ENCODE measurements at regions not wholly inside any gene's neighbourhood (a gene's known extent, or its start where the extent isn't known, plus 50 kb on each side); places are given as distances from the start of the nearest gene placed in this dataset.
"Not testable (repeated sequence)": the region's sequence is repeated elsewhere in the genome, so short reads cannot be mapped to it uniquely, and the experiment has no call there.

DNA sequence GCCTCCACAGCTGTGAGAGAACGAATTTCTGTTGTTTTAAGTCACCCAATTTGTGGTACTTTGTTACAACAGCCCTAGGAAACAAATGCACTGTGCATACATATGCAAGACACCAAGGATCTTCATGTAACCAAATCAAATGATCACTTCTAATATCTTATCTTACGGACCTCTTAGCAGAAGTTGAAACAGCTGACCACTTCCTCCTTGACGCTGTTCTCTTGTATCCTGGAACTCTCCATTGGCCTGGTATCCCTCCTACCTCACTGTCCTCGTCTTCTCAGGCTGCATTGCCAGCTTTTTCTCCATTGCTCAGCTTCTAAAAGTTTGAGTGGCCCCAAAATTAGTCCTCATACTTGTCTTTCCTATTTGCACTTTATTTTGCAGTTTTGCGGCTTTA lies 200.4 kb downstream of the DLEU7 start:
- DNase-seq (ENCODE audit: low read depth) = no peak

DNA sequence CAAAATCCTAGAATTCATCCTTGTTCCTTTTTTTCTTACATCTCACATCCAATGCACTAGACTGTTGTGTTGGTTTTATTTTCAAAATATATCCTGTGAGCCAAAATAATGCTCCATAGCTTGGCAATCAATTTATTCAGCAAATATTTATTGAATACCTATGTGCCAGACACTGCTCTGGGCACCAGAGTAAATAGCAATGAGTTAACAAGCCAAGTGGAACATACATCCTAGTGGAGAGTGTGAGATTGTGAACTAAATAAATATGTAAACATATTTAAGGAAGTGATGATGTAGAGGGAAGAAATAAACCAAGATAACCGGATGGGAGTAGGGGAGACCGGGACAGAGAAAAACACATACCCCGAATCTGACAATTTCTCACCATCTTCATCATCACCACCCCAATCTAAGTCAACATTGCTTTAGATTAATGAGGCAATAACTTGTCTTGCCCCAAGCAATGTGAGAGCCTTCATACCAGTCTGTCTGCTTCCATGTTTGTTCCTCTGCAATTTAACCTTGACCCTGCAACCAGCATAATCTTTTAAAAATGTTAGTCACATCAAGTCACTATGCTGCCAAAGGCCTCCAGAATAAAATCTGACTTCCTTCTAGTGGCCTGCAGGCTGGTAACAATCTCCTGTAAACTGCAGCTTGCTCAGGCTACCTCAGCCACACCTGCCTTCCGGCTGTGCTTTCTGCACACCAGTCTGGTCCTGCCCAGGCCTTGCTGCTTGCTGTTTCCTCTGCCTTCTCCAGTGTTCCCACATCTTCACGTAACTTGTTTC lies 199.2 kb downstream of the DLEU7 start:
- no peak for DNase-seq (ENCODE audit: low read depth)

DNA sequence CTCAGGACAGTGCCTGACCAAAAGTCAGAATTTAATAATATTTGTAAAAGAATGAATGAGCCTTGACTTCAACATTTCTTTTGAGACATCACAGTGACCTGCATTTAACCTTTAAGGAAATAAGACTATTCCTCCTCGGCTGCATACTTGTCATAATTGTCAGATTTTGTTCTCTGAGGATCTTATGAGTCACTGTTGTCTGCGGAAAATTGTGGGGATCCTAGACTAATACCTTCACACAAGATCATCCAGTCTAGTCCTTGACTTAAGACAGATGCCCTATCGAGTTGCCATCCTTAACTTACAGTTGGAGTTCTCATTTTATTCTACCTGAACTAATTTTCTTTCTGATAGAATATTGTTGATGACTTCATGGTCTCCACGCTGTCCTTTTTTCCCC lies 198.4 kb downstream of the DLEU7 start:
- no peak for DNase-seq (ENCODE audit: low read depth)

DNA sequence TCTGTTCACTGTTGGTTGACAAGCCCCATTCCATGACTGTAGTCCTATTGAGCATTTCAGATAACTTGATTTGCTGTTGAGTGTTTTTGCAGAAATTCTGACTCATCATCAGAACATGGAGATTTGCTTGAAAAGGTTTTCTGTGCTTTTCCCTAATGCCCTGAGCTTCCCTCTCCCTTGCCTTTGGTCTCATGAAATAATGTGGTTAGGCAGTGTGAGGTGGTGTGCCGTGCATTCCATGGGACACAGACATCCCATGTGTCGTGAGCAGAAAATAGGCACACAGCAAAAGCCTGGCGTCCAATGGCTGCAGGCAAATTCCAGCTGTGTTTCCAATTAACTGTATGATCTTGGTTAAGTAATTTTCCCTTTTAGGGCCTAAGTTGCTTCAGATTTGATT lies 197.4 kb downstream of the DLEU7 start:
- peak; percentile 13 for DNase-seq (ENCODE audit: low read depth)

DNA sequence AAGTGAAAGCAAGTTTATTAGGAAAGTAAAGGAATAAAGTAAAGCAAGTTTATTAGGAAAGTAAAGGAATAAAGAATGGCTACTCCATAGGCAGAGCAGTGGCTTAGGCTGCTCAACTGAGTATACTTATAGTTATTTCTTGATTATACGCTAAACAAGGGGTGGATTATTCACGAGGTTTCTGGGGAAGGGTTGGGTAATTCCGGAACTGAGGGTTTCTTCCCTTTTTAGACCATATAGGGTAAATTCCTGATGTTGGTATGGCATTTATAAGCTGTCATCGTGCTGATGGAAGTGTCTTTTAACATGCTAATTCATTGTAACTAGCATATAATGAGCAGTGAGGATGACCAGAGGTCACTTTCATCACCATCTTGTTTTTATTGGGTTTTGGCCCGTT lies 194.3 kb downstream of the DLEU7 start:
- no peak for DNase-seq (ENCODE audit: low read depth)

DNA sequence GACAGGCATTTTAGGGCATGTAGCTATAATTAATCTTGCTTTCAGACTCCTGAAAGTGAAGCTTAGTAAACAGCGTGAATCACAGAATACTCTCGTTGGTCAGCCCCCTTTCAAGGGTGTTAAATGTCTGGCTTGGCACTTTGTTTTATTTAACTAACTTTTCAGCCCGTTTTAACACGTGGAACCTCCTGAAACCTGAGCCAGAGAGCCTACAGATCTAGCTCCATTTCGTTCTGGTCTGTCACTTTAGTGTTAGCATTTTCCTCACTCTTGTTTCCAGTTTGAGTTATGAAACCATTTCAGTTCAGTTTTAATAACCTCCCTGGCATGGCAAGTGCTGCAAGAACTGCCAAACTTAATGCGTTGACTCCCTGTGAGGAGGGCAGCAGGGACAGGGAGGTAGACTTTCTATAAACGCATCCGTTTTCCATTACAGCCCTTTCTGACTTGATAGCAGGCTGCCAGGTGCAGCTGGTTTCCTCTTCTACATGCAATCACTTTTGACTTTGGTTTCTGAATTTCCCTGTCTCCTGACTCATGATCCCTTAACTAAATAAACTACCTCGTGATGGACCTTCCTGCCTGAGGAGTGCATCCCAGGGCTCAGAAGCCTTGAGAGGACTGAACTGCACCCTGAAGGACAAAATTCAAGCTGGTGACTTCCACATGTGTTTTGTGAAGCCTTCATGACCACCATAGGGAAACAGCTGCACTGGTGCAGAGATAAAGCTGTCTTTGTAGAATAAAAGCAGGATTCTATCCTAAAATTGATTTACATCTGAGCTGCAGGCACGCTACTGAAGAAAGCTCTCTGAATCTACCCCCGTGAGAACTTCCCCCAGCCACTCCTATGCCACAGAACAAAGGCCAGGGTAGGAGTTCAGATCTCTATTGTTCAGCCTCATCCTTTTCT lies 192.6 kb downstream of the DLEU7 start:
- DNase-seq (ENCODE audit: low read depth) = peak; percentile 54

DNA sequence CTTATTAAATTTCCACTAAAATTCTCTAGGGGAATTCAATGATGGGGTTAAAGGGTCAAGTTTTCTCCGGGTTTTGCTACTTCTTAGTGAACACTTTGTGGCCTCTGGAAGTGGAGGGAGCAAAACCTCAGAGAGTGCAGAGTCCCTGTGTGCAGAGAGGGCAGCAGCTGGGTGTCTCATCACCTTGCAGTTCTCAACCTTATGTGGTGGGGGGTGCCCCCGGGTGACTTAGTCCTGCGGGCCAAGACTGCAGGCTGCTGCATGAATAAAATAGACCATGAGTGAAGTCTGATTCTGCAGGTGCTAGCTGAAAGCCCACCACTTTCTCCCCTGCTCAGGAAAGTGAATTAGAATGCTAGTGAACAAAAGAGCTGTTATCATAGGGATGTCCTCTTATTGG lies 191.6 kb downstream of the DLEU7 start:
- no peak for DNase-seq (ENCODE audit: low read depth)

- DNase-seq (ENCODE audit: low read depth) = no peak
Observed at GRCh38 chr13:50654331-50654730, 189.2 kb downstream of the DLEU7 start.

DNA sequence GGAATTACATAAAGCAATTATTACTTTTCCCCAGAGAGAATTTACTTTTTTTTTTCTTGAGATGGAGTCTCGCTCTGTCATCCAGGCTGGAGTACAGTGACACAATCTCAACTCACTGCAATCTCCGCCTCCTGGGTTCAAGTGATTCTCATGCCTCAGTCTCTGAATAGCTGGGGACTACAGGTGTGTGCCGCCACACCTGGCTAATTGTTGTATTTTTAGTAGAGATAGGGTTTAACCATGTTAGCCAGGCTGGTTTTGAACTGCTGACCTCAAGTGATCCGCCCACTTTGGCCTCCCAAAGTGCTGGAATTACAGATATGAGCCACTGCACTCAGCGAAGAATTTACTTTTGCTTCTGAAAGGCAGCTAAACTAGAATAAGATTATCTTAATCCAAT lies 181.6 kb downstream of the DLEU7 start:
- not testable (repeated sequence) for DNase-seq (ENCODE audit: low read depth)

- DNase-seq (ENCODE audit: low read depth) = no peak
Observed at GRCh38 chr13:50664951-50665350, 178.5 kb downstream of the DLEU7 start.

GRCh38 chr13:50668049-50668448 lies 175.4 kb downstream of the DLEU7 start:
- no peak for DNase-seq (ENCODE audit: low read depth)

GRCh38 chr13:50668691-50669271 lies 174.7 kb downstream of the DLEU7 start:
- DNase-seq (ENCODE audit: low read depth) = no peak

- no peak for DNase-seq (ENCODE audit: low read depth)
Observed at GRCh38 chr13:50670272-50670671, 173.2 kb downstream of the DLEU7 start.

DNA sequence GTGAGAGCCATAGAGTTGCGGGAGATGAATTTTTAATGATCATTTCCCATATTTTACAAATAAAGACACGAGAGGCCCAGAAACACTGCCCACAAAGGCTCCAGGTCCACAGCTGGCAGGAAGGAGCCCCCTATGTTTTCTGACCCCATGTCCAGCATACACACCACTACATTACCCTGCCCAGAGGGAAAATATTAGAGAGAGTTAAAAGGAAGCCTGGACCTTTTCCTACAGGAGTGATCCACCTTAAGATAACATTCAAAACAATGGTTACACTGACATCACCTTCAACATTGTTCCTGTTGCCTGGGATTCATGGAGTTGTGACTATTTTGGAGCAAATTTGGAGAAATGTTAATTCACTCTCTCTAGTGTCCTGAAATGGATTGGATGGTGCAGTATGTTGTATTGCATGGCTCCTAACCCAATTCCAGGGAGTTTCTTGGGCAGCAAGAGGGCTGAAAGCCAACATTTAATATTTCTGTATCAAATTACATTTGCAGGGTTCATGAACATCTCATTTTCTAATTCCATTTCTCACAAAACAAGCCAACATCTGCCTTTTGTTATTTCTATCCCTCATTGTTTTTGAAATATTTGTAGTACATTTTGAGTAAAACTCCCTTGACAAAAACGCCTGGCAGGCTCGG lies 172.5 kb downstream of the DLEU7 start:
- DNase-seq (ENCODE audit: low read depth) = no peak

- DNase-seq (ENCODE audit: low read depth) = no peak
Observed at GRCh38 chr13:50671497-50671850, 172.0 kb downstream of the DLEU7 start.

- no peak for DNase-seq (ENCODE audit: low read depth)
Observed at GRCh38 chr13:50672025-50672424, 171.5 kb downstream of the DLEU7 start.

DNA sequence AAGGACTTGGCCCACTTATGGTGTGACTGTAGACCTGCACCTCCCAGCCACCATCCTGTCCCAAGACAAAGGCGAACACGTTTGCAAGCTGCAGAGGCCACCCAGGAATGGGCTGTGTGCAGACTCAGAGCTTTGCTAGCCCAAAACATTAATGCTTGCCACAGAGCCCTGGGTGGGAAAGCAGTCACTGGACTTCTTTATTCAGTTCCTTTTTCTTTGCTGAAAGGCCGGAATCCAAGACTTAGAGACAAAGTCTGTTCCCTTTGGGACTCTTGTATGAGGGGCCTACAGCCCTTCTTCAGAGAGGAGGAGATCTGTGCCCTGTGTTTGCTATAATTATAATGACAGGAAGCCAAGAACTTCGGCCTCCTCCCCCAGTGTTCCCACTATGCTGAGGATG lies 167.8 kb downstream of the DLEU7 start:
- no peak for DNase-seq (ENCODE audit: low read depth)

DNA sequence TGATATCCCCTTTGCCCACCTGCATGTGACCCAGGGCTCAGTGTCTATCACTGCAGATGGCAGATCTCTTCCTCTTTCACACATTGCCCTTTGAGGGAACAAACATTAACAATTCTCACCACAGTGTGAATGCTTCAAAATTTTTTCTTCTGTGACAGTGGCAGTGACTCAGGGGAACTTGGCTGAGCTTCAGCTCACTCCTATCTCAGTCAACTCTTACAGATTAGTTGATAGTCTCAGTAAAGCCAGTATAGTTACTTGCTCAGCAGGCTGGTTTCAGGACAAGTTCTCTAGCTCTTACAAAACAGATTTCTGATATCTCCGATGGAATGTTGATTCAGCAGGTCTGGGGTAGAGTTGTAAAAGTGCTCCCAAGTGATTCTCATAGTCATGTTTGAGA lies 166.9 kb downstream of the DLEU7 start:
- DNase-seq (ENCODE audit: low read depth) = peak; percentile 57

- DNase-seq (ENCODE audit: low read depth) = no peak
Observed at GRCh38 chr13:50677258-50677657, 166.2 kb downstream of the DLEU7 start.

GRCh38 chr13:50677687-50678463 lies 165.6 kb downstream of the DLEU7 start:
- peak; percentile 59 for DNase-seq (ENCODE audit: low read depth)

- DNase-seq (ENCODE audit: low read depth) = peak; percentile 94
Observed at GRCh38 chr13:50678464-50679162, 164.9 kb downstream of the DLEU7 start.
